IPS DF 4.7 (cell line): ENCODE measurements at regions not wholly inside any gene's neighbourhood (a gene's known extent, or its start where the extent isn't known, plus 50 kb on each side); places are given as distances from the start of the nearest gene placed in this dataset.

Source experiments
- DNase-seq: peaks from one replicate; pipeline ENCODE4 v3.0.0-alpha.2; 2013; ENCODE audit warnings: low spot score; ENCODE audit errors: extremely low read depth

DNA sequence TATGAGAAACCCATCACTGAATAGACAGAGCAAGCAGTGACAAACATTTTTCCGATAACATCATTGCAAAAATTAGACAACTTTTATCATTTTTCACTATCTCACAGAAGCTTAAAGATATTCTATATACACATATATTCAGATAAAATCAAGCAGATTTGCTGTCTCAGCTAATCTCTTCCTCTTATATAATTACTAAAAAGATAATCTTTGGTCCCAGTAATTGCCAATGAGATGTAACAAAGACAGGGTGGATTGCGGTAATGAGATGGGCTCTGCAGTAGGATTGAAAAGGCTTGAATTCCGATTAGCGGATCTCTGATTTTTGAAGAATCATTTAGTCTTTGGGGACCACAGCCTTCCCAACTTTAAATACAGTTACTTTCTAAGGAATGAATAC is 63.5 kb downstream of the SYT4 start:
- no peak for DNase-seq

DNA sequence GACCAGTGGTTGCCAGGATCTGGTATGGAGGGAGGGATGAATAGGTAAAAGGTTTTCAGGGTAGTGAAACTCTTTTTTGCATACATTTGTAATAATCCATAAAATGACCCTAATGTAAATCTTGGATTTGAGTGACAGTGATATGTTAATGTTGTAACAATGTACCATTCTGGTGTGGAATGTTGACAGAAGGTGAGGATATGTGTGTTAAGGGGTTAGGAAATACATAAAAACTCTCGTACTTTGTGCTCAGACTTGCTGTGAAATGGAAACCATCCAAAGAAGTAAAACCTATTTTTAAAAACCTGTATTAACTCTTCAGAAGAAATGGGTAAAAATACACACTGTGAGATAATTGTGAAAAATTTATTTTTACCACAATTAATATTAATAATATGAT is 66.2 kb downstream of the SYT4 start:
- no peak for DNase-seq

DNA sequence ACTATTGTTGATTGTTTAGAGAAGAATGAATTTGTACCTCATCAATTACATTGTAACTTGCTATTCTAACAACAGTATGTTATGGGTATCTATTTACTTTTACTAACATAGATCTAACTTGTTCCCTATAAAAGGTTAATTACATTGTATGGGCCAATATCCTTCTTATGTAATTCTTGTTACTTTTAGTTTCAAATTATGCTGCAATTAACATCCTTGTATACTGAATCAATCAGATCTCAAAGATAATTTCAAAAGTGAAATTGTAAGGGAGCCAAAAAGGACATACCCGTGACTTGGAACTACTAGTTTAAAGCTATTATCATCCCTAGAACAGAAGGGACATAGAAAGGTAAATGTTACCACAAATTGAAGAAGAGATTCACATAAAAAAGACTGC is 79.9 kb upstream of the RIT2 start:
- DNase-seq = no peak

DNA sequence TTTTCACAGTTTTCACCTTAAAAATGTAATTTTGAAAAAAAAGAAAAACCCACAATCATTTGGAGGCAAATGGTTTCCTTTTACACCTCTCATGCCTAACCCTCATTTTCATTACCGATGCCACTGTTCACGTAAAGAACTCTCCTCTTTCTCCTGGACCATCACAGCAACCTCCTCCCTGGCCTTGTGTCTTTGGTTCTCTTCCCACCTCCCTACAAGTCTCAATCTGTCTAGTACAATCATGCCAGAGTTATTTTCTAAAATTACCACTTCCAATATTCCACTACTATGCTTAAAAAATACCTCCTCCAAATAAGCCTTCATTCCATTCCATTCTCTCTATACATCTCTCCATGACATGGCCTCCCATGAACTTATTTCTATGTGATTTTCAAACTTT is 77.9 kb upstream of the RIT2 start:
- DNase-seq = no peak

DNA sequence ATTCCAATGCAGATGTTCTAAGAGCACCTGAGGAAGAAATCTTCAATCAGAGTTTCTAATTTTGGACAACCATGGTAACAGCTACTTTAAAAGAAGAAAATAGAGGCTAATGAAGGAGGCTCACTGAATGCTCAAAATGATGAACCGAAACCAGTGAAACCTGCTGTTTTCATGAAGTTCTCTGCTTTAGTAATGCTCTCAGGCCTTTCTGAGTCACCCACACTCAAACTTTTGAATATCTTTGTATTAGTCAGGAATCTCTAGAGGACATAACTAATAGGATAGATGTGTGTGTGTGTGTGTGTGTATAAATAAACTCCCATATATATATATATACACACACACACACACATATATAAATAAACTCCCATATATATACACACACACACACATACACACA is 76.9 kb upstream of the RIT2 start:
- DNase-seq = no peak

DNA sequence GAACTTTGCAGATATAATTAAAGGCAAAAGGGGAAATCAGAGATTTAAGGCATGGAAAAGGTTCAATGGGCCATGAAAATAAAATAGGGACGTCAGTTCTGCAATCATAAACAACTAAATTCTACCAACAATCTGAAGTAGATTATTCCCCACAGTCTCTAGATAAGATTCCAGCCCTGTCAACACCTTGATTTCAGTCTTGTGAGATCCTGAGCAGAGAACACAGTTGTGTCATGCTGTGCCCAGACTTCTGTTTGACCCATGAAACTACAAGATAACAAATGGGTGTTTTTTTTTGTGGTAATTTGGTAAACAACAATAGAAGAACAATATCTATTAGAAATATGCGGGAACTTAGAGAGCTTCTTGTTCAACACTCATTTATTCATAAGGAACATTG is 66.2 kb upstream of the RIT2 start:
- DNase-seq = no peak

DNA sequence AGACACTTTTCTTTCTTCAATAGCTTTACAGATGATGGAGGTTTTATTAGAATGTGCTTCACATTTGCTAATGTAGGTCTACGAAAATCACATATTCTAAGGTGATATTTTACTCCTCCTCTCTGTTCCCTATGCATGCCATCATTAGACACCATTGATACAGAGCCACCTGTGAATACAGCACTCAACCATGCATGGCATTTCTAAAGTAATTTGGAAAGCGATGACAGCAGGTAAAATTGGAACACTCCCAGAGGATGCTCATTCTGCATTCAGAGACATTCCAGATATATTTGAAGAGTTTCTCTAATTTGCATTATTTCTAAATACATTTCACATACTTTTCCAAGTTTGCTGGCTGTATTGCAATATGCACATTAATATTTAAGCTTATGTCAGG is 65.3 kb upstream of the RIT2 start:
- no peak for DNase-seq

DNA sequence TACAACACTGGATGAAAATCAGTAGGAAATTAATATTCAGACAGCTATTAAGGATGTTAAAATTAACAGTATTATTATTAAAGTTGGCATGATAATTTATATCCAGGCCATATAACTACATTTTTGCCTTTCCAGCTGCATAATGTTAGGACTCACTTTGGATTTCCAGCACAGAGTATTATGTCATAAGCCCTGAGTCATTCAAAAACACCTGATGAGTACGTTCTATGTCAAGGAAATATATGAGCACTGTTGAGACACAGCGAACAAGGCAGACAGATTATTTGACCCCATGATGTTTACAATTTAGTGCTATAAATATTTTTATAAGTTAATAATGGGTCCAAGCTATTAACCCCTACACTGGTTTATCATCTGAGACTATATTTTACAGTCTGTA is 59.8 kb upstream of the RIT2 start:
- DNase-seq = no peak

DNA sequence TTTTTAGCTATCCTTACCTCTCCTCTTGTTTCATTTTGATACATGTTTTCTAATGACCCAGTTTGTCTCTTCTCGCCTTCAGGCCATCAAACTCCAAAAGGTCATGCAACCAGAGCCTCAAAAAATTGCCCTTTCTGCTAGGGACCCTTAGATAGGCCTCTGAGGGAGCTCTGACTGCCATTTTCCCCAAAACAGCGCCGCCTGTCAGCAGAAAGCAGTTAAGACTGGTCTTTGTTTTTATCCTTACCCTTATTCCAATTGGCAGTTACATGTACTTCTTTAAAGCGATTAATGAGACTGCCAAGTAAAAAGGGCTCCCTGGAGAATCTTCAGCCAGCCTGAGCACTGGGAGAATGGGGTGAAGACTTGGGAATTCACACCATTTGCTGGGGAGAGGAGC is 55.1 kb upstream of the RIT2 start:
- DNase-seq = peak; percentile 7
